HUDEP-2 (cell line): ENCODE measurements at regions not wholly inside any gene's neighbourhood (a gene's known extent, or its start where the extent isn't known, plus 50 kb on each side); places are given as distances from the start of the nearest gene placed in this dataset.
"Not testable (repeated sequence)": the region's sequence is repeated elsewhere in the genome, so short reads cannot be mapped to it uniquely, and the experiment has no call there.

Experiments used
- DNase-seq, 76 experiments: peaks; one replicate each; lab custom pipeline; 2025; ENCODE audit not compliant: unreplicated experiment in 76 of 76; lab: John Stamatoyannopoulos, UW

DNA sequence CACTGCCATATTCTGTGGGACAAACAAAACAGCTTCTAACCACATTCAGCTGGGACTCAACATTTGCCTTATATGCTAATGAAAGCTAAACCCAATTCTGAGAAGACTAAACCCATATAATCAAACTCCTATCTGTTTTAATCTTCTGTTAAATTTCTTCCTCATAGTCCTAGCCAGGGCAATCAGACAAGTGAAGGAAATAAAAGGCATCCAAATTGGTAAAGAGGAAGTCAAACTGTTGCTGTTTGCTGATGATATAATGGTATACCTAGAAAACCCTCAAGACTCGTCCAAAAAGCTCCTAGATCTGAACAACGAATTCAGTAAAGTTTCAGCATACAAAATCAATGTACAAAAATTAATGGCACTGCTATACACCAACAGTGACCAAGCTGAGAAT, 157.1 kb downstream of the PHLDA1 start:
- no peak for DNase-seq

DNA sequence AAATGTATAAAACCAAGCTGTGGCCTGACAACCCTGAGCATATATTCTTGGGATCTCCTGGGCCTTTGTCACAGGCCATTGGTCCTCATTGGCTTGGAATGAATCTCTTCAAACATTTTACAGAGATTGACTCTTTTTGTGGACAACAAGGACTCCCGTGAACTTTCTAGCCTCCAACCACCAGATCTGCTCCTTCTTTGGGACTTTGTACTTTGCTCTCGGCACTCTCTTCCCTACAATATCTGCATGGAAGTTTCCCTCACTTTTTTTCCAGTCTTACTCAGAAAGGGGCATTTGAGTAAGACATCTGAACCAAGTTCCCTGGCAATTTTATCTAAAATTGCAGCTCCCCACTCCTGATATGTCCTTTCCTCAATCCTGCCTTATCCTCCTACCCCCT, 158.8 kb downstream of the PHLDA1 start:
- no peak for DNase-seq

DNA sequence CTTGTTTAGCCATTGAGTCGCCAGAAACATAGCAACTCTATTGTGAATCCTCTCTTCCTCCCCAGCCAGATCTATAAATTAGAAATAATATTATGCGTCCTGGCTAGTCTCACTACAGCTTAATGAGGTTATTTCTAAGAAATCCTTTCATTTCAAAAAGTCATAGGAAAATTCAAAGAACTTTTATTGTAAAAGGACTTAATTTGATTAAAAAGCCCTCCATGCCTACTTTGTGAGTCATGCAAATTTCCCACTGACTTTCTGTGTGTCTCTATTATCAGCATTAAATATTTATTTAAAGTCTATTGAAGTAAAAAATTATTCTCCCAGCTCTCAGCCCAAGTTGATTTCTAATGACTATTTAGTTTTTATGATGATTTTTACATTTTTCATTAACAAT, 160.7 kb downstream of the PHLDA1 start:
- no peak for DNase-seq

DNA sequence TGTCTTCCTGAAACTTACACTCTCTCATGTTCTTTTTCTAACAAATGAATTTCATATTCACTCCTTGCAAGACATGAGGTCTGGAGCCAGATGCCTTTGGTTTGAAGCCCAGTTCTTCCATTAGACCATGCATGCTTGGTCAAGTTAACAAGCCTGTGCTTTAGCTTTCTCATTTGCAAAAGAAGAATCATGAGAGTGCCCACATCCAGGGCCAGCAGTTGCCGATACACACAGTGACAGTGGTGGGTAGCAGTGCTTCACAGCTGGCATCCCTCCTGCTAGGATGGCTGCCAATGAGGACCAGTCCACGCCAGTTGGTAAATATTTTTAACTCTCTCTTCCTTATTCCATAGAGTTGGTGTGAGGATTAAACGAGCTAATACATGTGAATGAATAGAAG, 163.1 kb downstream of the PHLDA1 start:
- DNase-seq: no peak

DNA sequence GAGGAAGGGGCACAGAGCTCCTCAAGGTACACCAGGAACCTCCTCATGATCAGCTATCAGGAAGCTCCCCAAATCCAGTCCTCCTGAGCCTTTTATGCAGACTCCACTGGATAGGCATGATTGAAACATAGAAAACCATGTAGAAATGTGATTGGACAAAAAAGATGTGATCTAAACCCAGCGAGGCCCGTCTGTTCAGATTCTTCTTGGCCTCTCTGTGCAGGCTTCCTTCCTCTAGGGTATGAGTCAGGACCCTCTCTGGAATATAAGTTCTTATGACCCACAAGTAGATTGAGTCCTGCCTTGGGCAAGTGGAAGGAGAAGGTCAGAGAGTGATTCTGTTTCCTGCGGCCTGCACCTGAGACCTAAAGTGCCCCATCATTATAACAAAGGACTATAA, 166.3 kb downstream of the PHLDA1 start:
- DNase-seq: no peak

DNA sequence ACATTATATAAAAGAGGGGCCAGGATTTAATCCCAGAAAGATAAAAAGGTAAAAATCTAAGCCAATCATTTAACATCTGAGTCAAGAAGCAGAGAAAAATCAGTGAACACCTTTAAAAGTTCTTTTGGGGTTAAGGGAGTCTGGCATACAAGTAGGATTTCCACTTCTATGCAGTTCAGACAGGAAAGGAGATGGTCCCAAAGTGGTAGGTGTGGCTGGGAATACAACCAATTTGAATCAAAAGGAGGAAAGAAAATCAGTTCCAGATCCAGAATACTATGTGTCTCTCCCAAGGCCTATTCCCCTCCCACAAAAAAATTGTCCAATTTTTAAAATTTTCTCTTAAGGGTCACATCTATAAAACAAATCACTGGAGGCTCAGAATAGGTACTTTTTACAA, 167.4 kb downstream of the PHLDA1 start:
- no peak for DNase-seq

DNA sequence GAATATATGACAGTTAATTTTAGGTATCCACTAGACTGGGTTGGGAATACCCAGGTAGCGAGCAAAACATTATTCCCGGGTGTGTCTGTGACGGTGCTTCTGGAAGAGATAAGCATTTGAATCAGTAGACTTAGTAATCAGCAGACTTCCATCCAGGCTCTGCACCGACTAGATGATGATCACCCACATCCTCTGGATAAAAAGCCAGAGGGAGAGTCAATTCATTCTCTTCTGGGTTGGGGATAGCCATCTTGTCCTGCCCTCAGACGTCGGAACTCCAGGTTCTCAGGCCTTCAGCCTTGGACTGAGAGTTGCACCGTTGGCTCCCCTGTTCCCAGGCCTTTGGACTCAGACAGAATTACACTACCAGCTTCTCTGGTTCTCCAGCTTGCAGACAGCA, 168.0 kb downstream of the PHLDA1 start:
- no peak for DNase-seq

DNA sequence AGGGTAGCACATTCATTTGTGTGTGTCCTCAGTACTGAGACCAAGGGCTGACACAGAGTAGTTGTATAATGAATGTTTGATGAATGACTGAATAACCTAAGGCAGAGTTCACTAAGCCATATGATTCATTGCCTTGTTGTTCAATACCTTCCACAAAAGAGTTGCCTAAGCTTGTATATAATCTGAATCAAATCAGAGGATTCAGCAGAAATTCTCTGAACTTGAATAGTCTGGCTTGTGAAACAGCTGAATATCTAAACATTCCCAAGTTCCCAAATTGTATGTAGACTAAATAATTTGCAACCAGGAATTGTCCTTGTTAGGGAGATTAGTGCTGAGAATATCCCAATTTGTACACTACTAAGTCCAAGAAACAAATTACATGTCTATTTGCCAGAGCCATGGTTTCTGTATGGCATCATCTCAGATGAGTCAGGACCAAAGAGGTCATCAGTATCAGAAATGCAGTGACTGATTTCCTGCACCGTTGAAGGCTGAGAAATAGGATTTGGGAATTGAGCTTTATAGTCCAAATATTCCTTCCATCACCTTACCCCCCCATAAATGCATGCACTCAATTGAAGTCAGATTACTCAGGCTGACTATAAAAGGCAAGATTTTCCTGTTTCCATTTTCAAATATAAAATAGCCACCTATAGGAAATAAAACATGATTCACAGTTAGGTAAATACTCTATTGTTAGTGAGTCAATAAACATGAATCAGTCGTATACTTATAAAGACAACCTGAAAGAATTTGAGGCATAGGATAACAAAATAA, 168.7 kb downstream of the PHLDA1 start:
- no peak for DNase-seq

DNA sequence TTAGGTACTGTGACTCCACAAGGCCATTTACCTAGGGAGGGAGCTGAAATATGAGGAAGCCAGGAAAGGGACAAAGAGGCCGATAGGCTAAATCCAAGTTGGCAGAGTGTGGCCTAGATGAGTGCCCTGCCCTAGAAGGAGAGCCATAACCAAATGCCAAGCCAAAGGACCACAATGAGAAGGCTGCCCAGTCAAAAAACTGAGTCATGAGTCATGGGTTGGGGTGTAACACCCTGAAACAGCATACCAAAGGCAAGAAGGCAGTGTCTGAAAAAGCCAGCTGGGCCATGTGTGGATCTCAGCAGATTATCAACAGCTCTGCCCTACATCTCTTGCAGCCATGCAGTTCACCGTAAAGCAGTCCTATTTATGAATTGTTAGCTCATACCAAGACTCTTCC, 171.7 kb downstream of the PHLDA1 start:
- no peak for DNase-seq

DNA sequence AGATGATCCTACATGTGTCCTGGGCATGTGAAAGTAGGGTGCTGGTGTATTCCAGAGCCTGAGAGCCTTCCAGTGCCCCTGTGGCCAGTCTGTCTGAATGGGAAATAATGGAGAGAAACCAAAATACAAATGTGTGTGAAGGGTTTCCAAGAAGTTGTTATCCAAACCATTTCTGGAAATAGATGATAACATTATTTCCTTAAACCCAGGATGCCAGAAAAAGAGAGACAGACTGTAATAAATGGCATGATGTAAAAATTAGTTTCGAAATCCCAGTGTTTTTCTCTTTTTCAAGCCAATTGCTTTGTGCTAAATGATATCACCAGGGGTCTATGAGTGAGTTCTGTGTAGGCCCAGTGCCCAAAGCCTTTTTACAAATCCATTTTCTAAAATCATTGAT, 175.3 kb downstream of the PHLDA1 start:
- DNase-seq: no peak

DNA sequence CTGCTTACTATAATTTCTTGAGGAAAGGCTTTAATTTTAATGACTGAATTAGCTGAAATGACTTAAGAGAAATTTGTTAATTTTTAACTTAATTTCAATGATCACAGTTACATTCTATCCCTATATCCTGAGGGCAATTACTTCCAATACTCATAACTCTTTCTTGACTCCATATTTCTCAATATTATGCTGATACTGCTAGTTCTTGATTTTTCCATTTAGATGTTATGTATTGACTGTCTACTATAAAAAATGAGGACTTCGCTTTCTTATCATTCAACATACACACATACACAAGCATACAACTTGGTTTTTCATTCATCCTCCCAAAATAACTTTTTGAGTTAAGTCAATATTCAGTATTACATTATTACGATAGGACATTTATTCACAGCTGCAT, 176.2 kb downstream of the PHLDA1 start:
- DNase-seq: no peak

DNA sequence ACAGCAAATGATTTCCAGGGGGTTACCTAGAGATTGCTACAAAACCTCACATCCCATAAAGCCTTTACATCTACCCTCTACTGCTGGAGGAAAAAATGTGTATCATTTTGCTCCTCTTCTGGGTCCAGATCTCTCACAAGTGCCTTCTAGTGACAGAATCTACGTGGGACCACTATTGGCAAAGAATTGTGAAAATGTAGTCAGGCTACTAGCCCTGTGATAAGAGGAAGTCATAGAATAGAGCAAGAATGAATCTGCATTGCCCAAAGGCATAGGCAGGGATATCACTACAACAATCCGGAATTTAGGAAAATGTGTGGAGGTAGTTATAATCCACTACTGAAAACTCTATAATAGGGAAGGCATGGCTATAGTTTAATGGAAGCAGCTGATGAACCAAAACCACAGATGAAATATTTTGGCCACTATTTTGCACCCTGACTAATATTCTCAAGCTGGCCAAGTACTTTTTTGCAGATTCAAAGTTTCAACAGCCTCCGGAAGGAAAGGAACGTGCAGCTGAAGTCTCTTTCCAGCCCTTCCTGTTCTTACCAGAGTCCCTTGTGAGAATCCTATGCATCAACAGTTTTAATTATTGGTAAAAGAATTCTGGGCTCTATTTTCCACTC, 176.8 kb downstream of the PHLDA1 start:
- no peak for DNase-seq

DNA sequence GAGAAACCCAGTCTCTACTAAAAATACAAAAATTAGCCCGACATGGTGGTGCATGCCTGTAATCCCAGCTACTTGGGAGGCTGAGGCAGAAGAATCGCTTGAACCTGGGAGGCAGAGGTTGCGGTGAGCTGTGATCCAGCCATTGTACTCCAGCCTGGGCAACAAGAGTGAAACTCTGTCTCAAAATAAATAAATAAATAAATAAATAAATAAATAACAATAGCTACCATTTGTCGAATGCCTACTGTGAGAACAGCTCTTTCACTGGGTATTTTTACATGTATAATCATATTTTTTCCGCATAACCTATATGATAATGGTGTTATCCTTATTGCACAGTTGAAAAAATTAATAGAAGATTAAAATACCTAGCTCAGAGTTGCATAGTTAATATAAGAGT, 177.4 kb downstream of the PHLDA1 start:
- DNase-seq: not testable (repeated sequence)

DNA sequence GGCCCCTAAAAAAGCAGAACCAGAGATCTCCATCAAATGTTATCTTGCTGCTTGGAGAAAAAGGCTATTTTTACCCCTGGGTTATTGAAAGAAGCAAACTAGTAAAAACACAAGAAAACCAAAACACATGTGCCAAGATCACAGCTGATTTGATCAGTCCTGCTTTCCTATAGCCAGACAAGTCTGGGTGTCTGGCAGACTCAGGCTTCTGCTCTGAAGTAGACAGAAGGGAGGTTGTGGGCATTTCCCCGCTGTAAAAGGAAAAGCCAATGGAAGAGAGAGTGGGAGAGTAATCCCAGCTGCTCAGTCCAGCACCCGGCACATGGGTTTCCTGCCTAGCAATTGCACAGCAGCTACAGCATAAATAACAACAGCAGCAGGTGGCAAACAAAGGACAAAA, 177.9 kb downstream of the PHLDA1 start:
- DNase-seq: no peak

DNA sequence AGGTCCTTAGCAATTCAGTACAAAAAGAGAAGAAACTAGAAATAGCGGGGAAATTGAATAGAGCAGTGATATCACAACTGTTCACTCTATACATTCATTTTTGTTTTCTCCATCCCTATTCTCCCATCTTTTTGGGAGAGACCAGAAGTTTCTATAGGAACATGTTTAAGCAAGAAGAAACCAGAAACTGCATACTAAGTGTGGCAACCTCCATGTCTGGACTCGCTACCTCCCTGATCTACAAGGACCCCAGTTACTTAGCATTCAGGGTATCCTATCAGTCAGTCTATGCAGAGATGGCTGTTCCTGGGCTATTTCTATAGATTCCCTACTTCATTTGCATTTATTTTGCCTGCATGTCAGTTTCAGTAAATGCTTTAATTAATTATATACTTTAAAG, 178.6 kb downstream of the PHLDA1 start:
- no peak for DNase-seq

DNA sequence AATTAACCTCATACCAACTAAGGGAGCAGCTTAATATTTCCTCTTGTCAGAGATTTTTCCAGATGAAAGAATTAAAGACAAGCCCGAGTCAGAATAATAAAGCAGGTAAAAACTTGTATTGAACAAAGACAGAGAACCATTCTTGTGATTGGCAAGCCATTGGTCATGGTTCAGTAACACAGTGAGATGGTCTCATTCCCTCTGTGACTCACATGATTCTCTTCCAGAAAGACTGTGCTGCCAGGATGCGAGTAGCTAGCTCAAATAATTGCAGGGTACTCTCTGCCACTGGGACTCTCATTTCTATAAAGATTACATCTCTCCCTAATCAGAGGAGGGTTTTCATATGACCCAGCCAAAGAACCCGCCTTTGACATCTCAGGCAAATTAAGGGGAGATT, 179.4 kb downstream of the PHLDA1 start:
- DNase-seq: no peak

DNA sequence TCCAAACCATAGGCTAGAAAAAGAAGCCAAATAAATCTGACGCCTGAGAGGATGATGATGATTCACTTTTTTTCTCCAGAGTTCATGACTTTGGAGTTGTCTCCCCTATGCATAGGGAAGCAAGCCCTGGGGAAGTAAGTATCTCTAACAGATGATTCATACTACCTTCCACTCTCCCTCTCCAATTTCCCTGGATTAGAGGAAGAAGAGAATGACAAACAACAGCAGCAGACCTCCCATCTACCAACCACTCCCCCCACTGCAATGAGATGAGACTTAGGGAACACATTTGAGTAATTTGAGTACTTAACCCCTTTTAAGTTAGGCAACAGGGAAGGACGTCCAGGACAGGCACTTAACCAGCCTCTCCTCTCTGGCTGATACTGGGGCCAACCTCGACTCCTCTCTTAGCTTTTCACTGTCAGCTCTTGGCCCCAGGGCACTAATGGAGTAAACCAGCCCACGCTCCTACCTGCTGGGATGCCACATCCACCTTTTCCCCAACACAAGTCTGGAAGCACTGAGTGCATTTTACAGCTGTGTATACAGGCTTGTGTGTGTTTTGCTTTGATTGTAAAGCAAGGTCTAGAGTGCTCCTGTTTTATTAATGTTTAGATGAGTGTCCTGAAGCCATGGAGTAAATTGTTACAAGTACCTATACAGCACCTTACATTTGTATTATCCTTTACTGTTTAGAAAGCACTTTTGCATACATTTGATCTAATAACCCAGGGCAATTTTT, 180.7 kb downstream of the PHLDA1 start:
- DNase-seq: no peak

DNA sequence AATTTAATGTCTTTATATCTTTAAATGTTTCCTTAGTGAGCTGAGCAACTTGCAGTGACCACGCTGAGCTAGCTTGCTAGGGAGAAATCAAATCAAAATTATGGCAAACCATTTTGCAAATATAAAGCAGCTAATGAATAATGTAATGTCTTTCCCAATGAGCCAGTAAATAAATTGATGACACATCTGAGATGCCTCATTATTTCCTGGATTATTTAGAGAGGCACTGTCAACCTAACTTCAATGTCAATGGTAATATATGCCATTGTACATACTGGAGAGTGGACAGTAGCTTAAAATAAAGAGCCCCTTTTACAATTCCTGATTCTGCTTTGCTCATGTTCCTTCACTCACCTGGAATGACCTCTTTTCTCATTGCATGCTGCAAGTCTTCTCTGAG, 182.6 kb downstream of the PHLDA1 start:
- no peak for DNase-seq

DNA sequence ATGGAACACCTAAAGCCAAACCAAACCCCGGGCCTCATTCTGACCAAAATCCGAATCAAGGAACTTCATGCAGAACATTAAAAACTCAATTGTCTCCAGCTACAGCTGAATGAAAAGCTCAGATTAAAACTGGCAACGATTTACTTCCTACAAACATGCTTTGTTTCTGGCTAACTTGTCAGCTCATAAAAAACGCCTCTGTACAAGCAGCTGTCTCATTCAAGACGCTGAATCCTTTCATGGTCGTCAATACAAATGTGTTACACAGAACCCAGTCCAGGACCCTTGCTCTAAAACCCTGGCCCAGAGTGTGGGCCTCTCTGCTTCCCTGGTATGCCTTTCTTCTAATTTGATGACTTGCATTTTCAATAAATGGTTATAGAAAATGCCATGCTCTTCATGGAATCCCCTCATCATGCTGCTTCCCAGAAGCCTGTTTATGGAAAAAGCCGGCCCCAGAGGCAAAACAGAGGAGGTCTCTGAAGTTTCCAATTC, 183.1 kb downstream of the PHLDA1 start:
- DNase-seq: no peak

DNA sequence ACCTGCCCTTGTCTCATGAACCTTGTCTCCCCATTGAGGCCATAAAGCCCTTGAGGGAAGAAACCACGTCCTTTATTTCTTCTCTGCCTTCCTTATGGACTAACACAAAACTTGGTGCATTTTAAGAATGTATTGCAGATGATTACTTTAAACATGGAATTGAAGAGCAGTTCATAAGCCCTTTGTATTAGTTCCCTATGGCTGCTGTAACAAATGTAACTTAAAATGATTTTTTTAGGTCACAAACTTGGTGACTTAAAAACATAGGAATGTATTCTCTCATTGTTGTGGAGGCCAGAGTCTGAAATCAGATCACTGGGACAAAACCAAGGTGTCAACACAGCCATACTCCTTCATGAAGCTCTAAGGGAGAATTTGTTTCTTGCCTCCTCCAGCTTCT, 185.5 kb downstream of the PHLDA1 start:
- DNase-seq: no peak

DNA sequence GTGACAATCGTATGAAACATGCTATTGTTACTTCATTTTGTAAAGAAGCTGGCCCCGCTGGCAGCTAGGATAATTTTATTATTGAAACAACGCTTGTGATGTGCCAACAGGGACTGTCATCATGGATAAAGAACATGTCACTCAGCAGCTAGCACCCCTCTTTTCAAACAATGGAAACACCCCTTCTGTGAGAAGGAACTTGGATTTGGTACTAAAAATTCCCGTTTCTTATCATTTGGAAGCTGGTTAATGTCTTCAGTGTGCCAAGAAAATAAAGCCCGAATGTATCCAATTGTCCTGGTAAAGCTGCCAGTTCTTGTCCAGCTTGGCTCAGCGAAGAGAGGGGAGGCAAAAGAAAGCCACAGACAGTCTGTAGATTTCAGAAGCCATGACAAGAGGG, 186.6 kb downstream of the PHLDA1 start:
- DNase-seq: no peak
